Naive thymus-derived CD4-positive, alpha-beta T cell (primary cell): ENCODE measurements at regions not wholly inside any gene's neighbourhood (a gene's known extent, or its start where the extent isn't known, plus 50 kb on each side); places are given as distances from the start of the nearest gene placed in this dataset.
"Not testable (repeated sequence)": the region's sequence is repeated elsewhere in the genome, so short reads cannot be mapped to it uniquely, and the experiment has no call there.

Source experiments
- ATAC-seq: fragments of 150-1000 bp; cut with Tn5 transposase; 2 replicates; pipeline ENCODE4 v1.10.0; 2021; ENCODE audit warnings: mild to moderate bottlenecking, moderate library complexity
- CTCF ChIA-PET: fragments of 350-600 bp; sonication (Branson Sonifier 250); formaldehyde crosslinking; loops from one replicate; lab custom pipeline; 2021; ENCODE audit warnings: antibody characterized with exemption; lab: Charles Lee
- POLR2A ChIA-PET: fragments of 350-600 bp; sonication (Branson Sonifier 250); formaldehyde crosslinking; loops from one replicate; lab custom pipeline; 2021; ENCODE audit warnings: antibody characterized with exemption, inconsistent platforms; lab: Charles Lee
- DNase-seq, 9 donors: peaks; one replicate each; pipeline versions ENCODE4 v3.0.0 to v3.0.0-alpha.2; 2020 to 2022; ENCODE audit warnings: mixed read lengths in 1 of 9
- H3K27ac ChIP-seq: one replicate; pipeline ENCODE4 v1.7.0; 2013; ENCODE audit warnings: mild to moderate bottlenecking, low read depth, low read length, moderate library complexity
- H3K27me3 ChIP-seq, 2 donors: one replicate each; pipeline ENCODE4 v1.7.0; 2013; ENCODE audit warnings: low read length in 2 of 2, mild to moderate bottlenecking in 2 of 2, moderate library complexity in 2 of 2; ENCODE audit not compliant: control insufficient read depth in 2 of 2, insufficient read depth in 2 of 2
- H3K36me3 ChIP-seq, 3 experiments: 1 replicate in 2 of 3; 2 replicates in 1 of 3; pipeline ENCODE4 v1.7.0; 2013; ENCODE audit warnings: low read length in 3 of 3, mild to moderate bottlenecking in 3 of 3, moderate library complexity in 1 of 3; ENCODE audit not compliant: insufficient read depth in 3 of 3, control insufficient read depth in 2 of 3
- H3K4me1 ChIP-seq, 2 donors: one replicate each; pipeline ENCODE4 v1.7.0; 2013; ENCODE audit warnings: low read length in 2 of 2, mild to moderate bottlenecking in 2 of 2, moderate library complexity in 1 of 2; ENCODE audit not compliant: control insufficient read depth in 2 of 2, insufficient read depth in 2 of 2
- H3K4me3 ChIP-seq: 2 replicates; pipeline ENCODE4 v1.7.0; 2013; ENCODE audit warnings: mild to moderate bottlenecking, low read length
- H3K9me3 ChIP-seq, 3 experiments: 1 replicate in 2 of 3; 2 replicates in 1 of 3; pipeline ENCODE4 v1.7.0; 2013; ENCODE audit warnings: low read length in 3 of 3; ENCODE audit not compliant: control insufficient read depth in 2 of 3
- H3K27ac Mint-ChIP-seq, 9 donors: one replicate each; pipeline ENCODE4 v1.8.0; 2020 to 2022; ENCODE audit warnings: mixed read lengths in 9 of 9, mild to moderate bottlenecking in 8 of 9, moderate library complexity in 5 of 9, inconsistent platforms in 2 of 9
- H3K27me3 Mint-ChIP-seq, 5 donors: one replicate each; pipeline ENCODE4 v1.8.0; 2021 to 2022; ENCODE audit warnings: mixed read lengths in 5 of 5, mild to moderate bottlenecking in 1 of 5
- H3K36me3 Mint-ChIP-seq, 5 donors: one replicate each; pipeline ENCODE4 v1.8.0; 2020 to 2022; ENCODE audit warnings: mixed read lengths in 5 of 5, mild to moderate bottlenecking in 3 of 5, inconsistent platforms in 1 of 5
- H3K4me1 Mint-ChIP-seq, 7 donors: one replicate each; pipeline ENCODE4 v1.8.0; 2020 to 2022; ENCODE audit warnings: mixed read lengths in 7 of 7, mild to moderate bottlenecking in 3 of 7, inconsistent platforms in 1 of 7
- H3K4me3 Mint-ChIP-seq, 10 donors: one replicate each; pipeline ENCODE4 v1.8.0; 2020 to 2022; ENCODE audit warnings: mild to moderate bottlenecking in 10 of 10, mixed read lengths in 10 of 10, moderate library complexity in 6 of 10, inconsistent platforms in 2 of 10
- H3K9me3 Mint-ChIP-seq, 11 donors: one replicate each; pipeline ENCODE4 v1.8.0; 2020 to 2022; ENCODE audit warnings: mixed read lengths in 11 of 11, mild to moderate bottlenecking in 4 of 11, inconsistent platforms in 1 of 11, moderate library complexity in 1 of 11
- intact Hi-C, 2 donors: fragments of 100-400 bp; cut with micrococcal nuclease; formaldehyde crosslinking; loops; one replicate each; pipeline ENCODE4 v1.15.1; 2023

- ATAC-seq (no peak), DNase-seq (no peak)
- Histone ChIP-seq H3K9me3 (no peaks in the 10 kb centered on the region), H3K27me3 (no peaks in the 10 kb centered on the region), H3K4me3 (no peak overlapping the region), H3K4me1 (no peaks in the 10 kb centered on the region), H3K27ac (no peak overlapping the region), H3K36me3 (no peaks in the 10 kb centered on the region)
- Mint-ChIP-seq H3K4me1 (no peaks in the 10 kb centered on the region), H3K4me3 (no peak overlapping the region), H3K36me3 (no peaks in the 10 kb centered on the region), H3K27ac (no peak overlapping the region), H3K9me3 (peaks cover 3 to 37% (median 14%) of the 10 kb centered on the region in 11 donors), H3K27me3 (no peaks in the 10 kb centered on the region)
- ChIA-PET CTCF (no interaction called here), POLR2A (no interaction called here)
- intact Hi-C loops = no loop called here
Measured at GRCh38 chr3:80338366-80338765, 570.6 kb upstream of the ROBO1 start.

GRCh38 chr3:80334534-80334933 is 566.7 kb upstream of the ROBO1 start:
- DNase-seq = no peak
- H3K9me3 Mint-ChIP-seq = peaks cover 3 to 36% (median 13%) of the 10 kb centered on the region in 11 donors
- CTCF ChIA-PET = no interaction called here
- no peak overlapping the region for H3K27ac ChIP-seq
- no peaks in the 10 kb centered on the region for H3K27me3 ChIP-seq
- no peaks in the 10 kb centered on the region for H3K36me3 Mint-ChIP-seq
- no peak overlapping the region for H3K4me3 Mint-ChIP-seq
- no peak overlapping the region for H3K27ac Mint-ChIP-seq
- H3K4me1 ChIP-seq = no peaks in the 10 kb centered on the region
- H3K27me3 Mint-ChIP-seq = no peaks in the 10 kb centered on the region
- intact Hi-C loops = no loop called here
- no peaks in the 10 kb centered on the region for H3K4me1 Mint-ChIP-seq
- no peak for ATAC-seq
- H3K4me3 ChIP-seq = no peak overlapping the region
- POLR2A ChIA-PET = no interaction called here
- peaks cover 0 to 5% (median 0%) of the 10 kb centered on the region in 3 experiments for H3K9me3 ChIP-seq
- no peaks in the 10 kb centered on the region for H3K36me3 ChIP-seq

- ChIA-PET POLR2A (no interaction called here), CTCF (no interaction called here)
- Mint-ChIP-seq H3K36me3 (no peaks in the 10 kb centered on the region), H3K9me3 (peaks cover 3 to 43% (median 11%) of the 10 kb centered on the region in 11 donors), H3K27me3 (no peaks in the 10 kb centered on the region), H3K27ac (no peak overlapping the region), H3K4me3 (no peak overlapping the region), H3K4me1 (no peaks in the 10 kb centered on the region)
- Histone ChIP-seq H3K27ac (no peak overlapping the region), H3K9me3 (peaks cover 0 to 5% (median 0%) of the 10 kb centered on the region in 3 experiments), H3K36me3 (no peaks in the 10 kb centered on the region), H3K27me3 (no peaks in the 10 kb centered on the region), H3K4me1 (no peaks in the 10 kb centered on the region), H3K4me3 (no peak overlapping the region)
- DNase-seq (no peak), ATAC-seq (no peak)
- intact Hi-C loops = no loop called here
Measured at GRCh38 chr3:80331494-80332170, 563.8 kb upstream of the ROBO1 start.

GRCh38 chr3:80314541-80314940 is 546.7 kb upstream of the ROBO1 start:
- H3K4me1 Mint-ChIP-seq, intact Hi-C loops, H3K36me3 ChIP-seq, H3K27ac ChIP-seq, H3K9me3 ChIP-seq, H3K27ac Mint-ChIP-seq, POLR2A ChIA-PET, H3K4me3 ChIP-seq, CTCF ChIA-PET, H3K4me3 Mint-ChIP-seq, H3K27me3 Mint-ChIP-seq, DNase-seq, H3K36me3 Mint-ChIP-seq, H3K4me1 ChIP-seq, H3K27me3 ChIP-seq, ATAC-seq: not testable (repeated sequence)
- H3K9me3 Mint-ChIP-seq = peaks cover 3 to 54% (median 21%) of the 10 kb centered on the region in 11 donors

- CTCF ChIA-PET = no interaction called here
- Histone ChIP-seq H3K9me3 (peaks cover 0 to 3% (median 0%) of the 10 kb centered on the region in 3 experiments), H3K27me3 (no peaks in the 10 kb centered on the region), H3K36me3 (no peaks in the 10 kb centered on the region), H3K27ac (no peak overlapping the region), H3K4me1 (no peaks in the 10 kb centered on the region), H3K4me3 (no peak overlapping the region)
- DNase-seq = no peak
- Mint-ChIP-seq H3K9me3 (peaks cover 0 to 47% (median 14%) of the 10 kb centered on the region in 11 donors), H3K4me3 (no peak overlapping the region), H3K4me1 (no peaks in the 10 kb centered on the region), H3K27me3 (no peaks in the 10 kb centered on the region), H3K36me3 (no peaks in the 10 kb centered on the region), H3K27ac (no peak overlapping the region)
- ATAC-seq = no peak
- intact Hi-C loops = no loop called here
- POLR2A ChIA-PET = no interaction called here
Measured at GRCh38 chr3:80308637-80309036, 540.8 kb upstream of the ROBO1 start.

- CTCF ChIA-PET = no interaction called here
- Histone ChIP-seq H3K27me3 (no peaks in the 10 kb centered on the region), H3K4me3 (no peak overlapping the region), H3K27ac (no peak overlapping the region), H3K4me1 (no peaks in the 10 kb centered on the region), H3K36me3 (no peaks in the 10 kb centered on the region), H3K9me3 (peaks cover 0 to 3% (median 0%) of the 10 kb centered on the region in 3 experiments)
- Mint-ChIP-seq H3K9me3 (peaks cover 0 to 39% (median 11%) of the 10 kb centered on the region in 11 donors), H3K36me3 (no peaks in the 10 kb centered on the region), H3K4me3 (no peak overlapping the region), H3K27me3 (no peaks in the 10 kb centered on the region), H3K4me1 (no peaks in the 10 kb centered on the region), H3K27ac (no peak overlapping the region)
- intact Hi-C loops = no loop called here
- no peak for ATAC-seq
- POLR2A ChIA-PET = no interaction called here
- DNase-seq = no peak
Measured at GRCh38 chr3:80307844-80308243, 540.0 kb upstream of the ROBO1 start.

GRCh38 chr3:80297720-80298119 is 529.9 kb upstream of the ROBO1 start:
- Histone ChIP-seq H3K27me3 (no peaks in the 10 kb centered on the region), H3K9me3 (no peaks in the 10 kb centered on the region), H3K4me1 (no peaks in the 10 kb centered on the region), H3K27ac (no peak overlapping the region), H3K4me3 (no peak overlapping the region), H3K36me3 (no peaks in the 10 kb centered on the region)
- Mint-ChIP-seq H3K27me3 (no peaks in the 10 kb centered on the region), H3K4me1 (no peaks in the 10 kb centered on the region), H3K36me3 (peaks cover 0 to 3% (median 0%) of the 10 kb centered on the region in 5 donors), H3K4me3 (no peak overlapping the region), H3K27ac (no peak overlapping the region), H3K9me3 (peaks cover 0 to 26% (median 5%) of the 10 kb centered on the region in 11 donors)
- ChIA-PET CTCF (no interaction called here), POLR2A (no interaction called here)
- intact Hi-C loops = no loop called here
- DNase-seq = no peak
- no peak for ATAC-seq
